GM04504 (cell line): ENCODE measurements at regions not wholly inside any gene's neighbourhood (a gene's known extent, or its start where the extent isn't known, plus 50 kb on each side); places are given as distances from the start of the nearest gene placed in this dataset.
"Not testable (repeated sequence)": the region's sequence is repeated elsewhere in the genome, so short reads cannot be mapped to it uniquely, and the experiment has no call there.

Experiments
- DNase-seq: peaks from one replicate; pipeline ENCODE4 v3.0.0-alpha.2; 2012; ENCODE audit warnings: low read depth

DNA sequence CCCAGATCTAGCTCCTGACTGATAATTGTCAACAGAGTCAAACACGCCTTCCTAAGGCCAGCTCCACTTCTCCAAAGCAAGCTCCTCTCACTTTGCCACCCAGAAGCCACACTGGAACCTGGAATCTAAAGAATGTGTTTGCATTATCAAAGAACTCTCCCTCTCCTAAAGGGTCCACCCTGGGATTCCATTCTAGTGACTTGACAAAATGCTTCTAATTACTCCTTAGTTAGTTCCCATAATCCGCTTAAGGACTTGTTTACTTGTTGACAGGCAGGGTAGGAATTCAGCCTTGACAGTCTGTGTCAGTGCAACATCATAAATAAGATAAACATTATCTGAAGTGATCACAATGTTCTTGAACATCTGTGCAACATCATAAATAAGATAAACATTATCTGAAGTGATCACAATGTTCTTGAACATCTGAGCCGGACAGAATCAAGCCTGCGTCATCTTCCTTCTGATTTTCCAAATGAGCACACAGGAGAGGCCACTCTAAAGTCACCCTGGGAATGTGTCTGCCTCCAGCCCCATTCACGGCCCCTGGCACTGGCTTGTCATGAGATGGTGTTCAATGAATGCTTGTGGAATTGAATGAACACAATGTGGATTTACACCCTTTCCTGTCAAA, 512.1 kb downstream of the IRS2 start:
- peak; percentile 17 for DNase-seq

DNA sequence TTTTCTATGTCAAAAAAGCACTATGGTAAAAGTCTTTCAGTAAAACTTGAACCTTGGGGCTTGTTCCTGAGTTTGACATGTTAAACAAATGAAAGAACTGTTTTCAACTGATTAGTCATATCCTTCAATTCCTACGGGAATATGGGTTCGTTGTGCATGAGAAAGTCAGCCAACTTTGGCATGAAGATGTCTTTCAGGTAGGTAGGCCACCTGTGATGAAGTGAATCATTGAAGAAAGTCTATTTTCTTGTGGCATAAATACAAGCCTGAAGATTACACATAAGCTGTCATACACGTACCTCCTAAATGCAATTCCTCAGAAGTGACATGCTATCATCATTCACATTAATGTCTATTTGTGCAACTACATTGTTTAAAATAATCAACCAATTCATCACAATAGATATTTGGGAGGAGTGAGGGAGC, 513.0 kb downstream of the IRS2 start:
- peak; percentile 10 for DNase-seq

- no peak for DNase-seq
Measured at GRCh38 chr13:109272595-109273325, 513.6 kb downstream of the IRS2 start.

GRCh38 chr13:109271555-109272541, 514.5 kb downstream of the IRS2 start:
- no peak for DNase-seq

DNA sequence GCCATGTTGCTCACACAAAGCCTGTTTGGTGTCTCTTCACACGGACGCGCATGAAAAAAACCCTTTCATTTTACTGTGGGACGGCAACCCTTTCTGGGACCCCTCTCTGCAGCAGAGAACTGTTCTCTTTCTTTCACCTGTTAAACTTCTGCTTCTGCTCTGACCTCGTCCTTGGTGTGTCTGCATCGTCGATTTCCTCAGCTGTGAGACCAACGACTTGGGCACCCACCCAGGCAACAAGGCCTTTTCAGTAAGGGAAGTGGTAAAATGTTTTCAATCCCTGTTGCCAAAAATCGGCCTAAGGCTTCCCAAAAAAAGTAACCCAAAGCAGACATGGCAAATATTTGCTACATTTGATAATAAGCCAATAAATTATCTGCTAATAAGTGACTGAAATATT, 515.3 kb downstream of the IRS2 start:
- DNase-seq, result no peak

- not testable (repeated sequence) for DNase-seq
Measured at GRCh38 chr13:109269381-109269780, 517.0 kb downstream of the IRS2 start.

GRCh38 chr13:109268492-109268891, 517.9 kb downstream of the IRS2 start:
- not testable (repeated sequence) for DNase-seq

GRCh38 chr13:109267400-109267799, 519.0 kb downstream of the IRS2 start:
- DNase-seq, result not testable (repeated sequence)

DNA sequence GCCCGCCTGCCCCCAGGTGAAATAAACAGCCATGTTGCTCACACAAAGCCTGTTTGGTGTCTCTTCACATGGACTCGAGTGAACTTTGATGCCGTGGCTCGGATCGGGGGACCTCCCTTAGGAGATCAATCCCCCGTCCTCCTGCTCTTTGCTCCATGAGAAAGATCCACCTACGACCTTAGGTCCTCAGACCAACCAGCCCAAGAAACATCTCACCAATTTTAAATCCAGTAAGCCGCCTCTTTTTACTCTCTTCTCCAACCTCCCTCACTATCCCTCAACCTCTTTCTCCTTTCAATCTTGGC, 521.0 kb downstream of the IRS2 start:
- DNase-seq, result not testable (repeated sequence)

DNA sequence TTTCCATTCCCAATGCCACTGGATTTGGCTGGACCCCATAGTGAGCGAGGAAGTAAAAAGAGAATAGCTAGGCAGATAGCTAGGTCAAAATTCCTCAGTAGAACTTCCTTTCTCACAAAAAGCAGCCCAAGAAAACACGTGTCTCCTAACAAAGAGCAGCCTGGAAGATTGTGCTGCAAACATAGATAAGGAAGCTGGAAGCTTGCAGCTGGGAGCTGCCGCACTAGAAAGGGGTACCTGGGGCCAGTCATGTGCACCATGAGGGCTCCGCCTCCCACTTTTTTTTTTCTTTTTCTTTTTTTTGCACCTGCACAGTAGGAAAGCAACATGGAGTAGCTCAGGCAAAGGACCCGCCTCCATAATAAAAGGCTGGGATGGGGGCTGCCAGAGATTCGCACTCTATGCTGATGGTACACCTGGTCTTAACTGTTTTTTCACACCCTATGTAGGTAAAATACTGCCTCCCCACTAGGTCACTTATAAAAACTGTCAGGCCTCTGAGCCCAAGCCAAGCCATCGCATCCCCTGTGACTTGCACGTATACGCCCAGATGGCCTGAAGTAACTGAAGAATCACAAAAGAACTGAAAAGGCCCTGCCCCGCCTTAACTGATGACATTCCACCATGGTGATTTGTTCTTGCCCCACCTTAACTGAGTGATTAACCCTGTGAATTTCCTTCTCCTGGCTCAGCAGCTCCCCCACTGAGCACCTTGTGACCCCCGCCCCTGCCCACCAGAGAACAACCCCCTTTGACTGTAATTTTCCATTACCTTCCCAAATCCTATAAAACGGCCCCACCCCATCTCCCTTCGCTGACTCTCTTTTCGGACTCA, 521.6 kb downstream of the IRS2 start:
- not testable (repeated sequence) for DNase-seq

- DNase-seq, result not testable (repeated sequence)
Measured at GRCh38 chr13:109257761-109258157, 528.6 kb downstream of the IRS2 start.
